OCI-LY7 (cell line): ENCODE measurements at regions not wholly inside any gene's neighbourhood (a gene's known extent, or its start where the extent isn't known, plus 50 kb on each side); places are given as distances from the start of the nearest gene placed in this dataset.

Experiments
- BruUV-seq: library from RNA; stranded (reverse); fragments of 400-500 nt; replicated peaks from 2 replicates; lab custom pipeline; 2021; lab: Mats Ljungman, UMichigan
- CTCF ChIA-PET: fragments of 300-600 bp; sonication (Branson Sonifier 250); formaldehyde crosslinking; loops from one replicate; lab custom pipeline; 2022; ENCODE audit warnings: antibody characterized with exemption; ENCODE audit not compliant: unreplicated experiment; lab: Charles Lee
- POLR2A ChIA-PET: fragments of 300-600 bp; sonication (Branson Sonifier 250); formaldehyde crosslinking; loops from one replicate; lab custom pipeline; 2022; ENCODE audit warnings: antibody characterized with exemption; lab: Charles Lee
- DNase-seq: peaks from one replicate; pipeline ENCODE4 v3.0.0-alpha.2; 2015; ENCODE audit warnings: low spot score
- H2AFZ ChIP-seq: fragments of 200-600 bp; sonication (generic), shearing (Covaris generic); 2 replicates; pipeline ENCODE4 v1.6.1; 2014; ENCODE audit warnings: mild to moderate bottlenecking, antibody characterized with exemption, low read length, moderate library complexity
- H3K27ac ChIP-seq: fragments of 200-600 bp; sonication (generic); 2 replicates; pipeline ENCODE4 v1.5.1; 2014; ENCODE audit warnings: mixed run types, low read depth, mild to moderate bottlenecking, moderate library complexity, low read length, inconsistent platforms; ENCODE audit not compliant: poor library complexity, severe bottlenecking
- H3K36me3 ChIP-seq: fragments of 200-600 bp; sonication (generic); 2 replicates; pipeline ENCODE4 v1.6.1; 2014; ENCODE audit warnings: mild to moderate bottlenecking, antibody characterized with exemption, low read length, moderate library complexity, mixed read lengths; ENCODE audit not compliant: insufficient read depth
- H3K4me1 ChIP-seq: fragments of 200-600 bp; sonication (generic); 2 replicates; pipeline ENCODE4 v1.5.1; 2014; ENCODE audit warnings: mild to moderate bottlenecking, low read length; ENCODE audit not compliant: insufficient read depth, poor library complexity, severe bottlenecking
- H3K4me2 ChIP-seq: fragments of 200-600 bp; sonication (generic); 2 replicates; pipeline ENCODE4 v1.6.1; 2014; ENCODE audit warnings: mild to moderate bottlenecking, low read length
- H3K4me3 ChIP-seq: fragments of 200-600 bp; sonication (generic); 2 replicates; pipeline ENCODE4 v1.5.1; 2014; ENCODE audit warnings: mild to moderate bottlenecking, low read depth, low read length; ENCODE audit not compliant: poor library complexity, severe bottlenecking
- H3K79me2 ChIP-seq: fragments of 200-600 bp; sonication (generic); 2 replicates; pipeline ENCODE4 v1.6.1; 2016; ENCODE audit warnings: low read depth, mild to moderate bottlenecking, low read length, moderate library complexity, mixed read lengths; ENCODE audit not compliant: insufficient read depth
- H3K9me2 ChIP-seq: fragments of 200-600 bp; sonication (generic); 2 replicates; pipeline ENCODE4 v1.6.1; 2016; ENCODE audit warnings: mild to moderate bottlenecking, low read length, mixed read lengths; ENCODE audit not compliant: insufficient read depth
- H3K9me3 ChIP-seq: fragments of 200-600 bp; sonication (generic); 2 replicates; pipeline ENCODE4 v1.6.1; 2014; ENCODE audit warnings: mild to moderate bottlenecking, mixed run types, low read length, mixed read lengths
- H4K20me1 ChIP-seq: fragments of 200-600 bp; sonication (generic); 2 replicates; pipeline ENCODE4 v1.6.1; 2014; ENCODE audit warnings: mild to moderate bottlenecking, antibody characterized with exemption, low read length, moderate library complexity, mixed read lengths; ENCODE audit not compliant: insufficient read depth
- EZH2phosphoT487 ChIP-seq: fragments of 200-600 bp; sonication (generic); IDR thresholded peaks from 2 replicates; pipeline ENCODE4 v1.6.1; 2018; ENCODE audit warnings: low read depth, borderline replicate concordance, mild to moderate bottlenecking, mixed run types, antibody characterized with exemption, low read length, moderate library complexity, mixed read lengths
- intact Hi-C: fragments of 100-400 bp; cut with micrococcal nuclease; formaldehyde crosslinking; loops from one replicate; pipeline ENCODE4 v1.10.0; 2022; ENCODE audit not compliant: unreplicated experiment
- TF ChIP-seq, protein P1 (sequence below): fragments of 200-600 bp; sonication (generic); conservative IDR thresholded peaks from 2 replicates; pipeline ENCODE4 v1.5.1; 2014; ENCODE audit warnings: mild to moderate bottlenecking, antibody characterized with exemption, low read length, moderate library complexity, mixed read lengths

DNA sequence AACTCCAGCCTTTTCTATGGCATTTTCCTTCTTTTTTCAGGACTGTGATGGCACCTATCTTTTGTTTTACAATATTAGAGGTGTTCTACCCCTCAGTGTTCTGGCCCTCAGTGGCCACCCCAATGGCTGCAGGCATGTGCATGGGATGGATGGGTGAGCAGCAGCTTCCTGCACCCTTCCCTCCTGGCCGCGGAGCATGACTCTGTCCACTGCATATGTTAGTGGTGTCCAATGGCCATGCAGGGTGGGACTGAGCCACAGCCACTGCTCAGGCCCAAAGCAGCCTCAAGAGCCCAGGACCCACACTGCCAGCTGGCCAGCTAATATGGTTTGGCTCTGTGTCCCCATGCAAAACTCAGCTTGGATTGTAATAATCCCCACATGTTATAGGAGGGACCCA lies 1032.3 kb upstream of the FBXO33 start:
- H3K4me1 ChIP-seq = no peaks in the 10 kb centered on the region
- H3K4me2 ChIP-seq = no peak overlapping the region
- H3K9me2 ChIP-seq = no peaks in the 10 kb centered on the region
- no peak for DNase-seq
- no peaks in the 10 kb centered on the region for H3K79me2 ChIP-seq
- ChIA-PET CTCF (no interaction called here), POLR2A (no interaction called here)
- no peaks in the 10 kb centered on the region for H3K36me3 ChIP-seq
- no peaks in the 10 kb centered on the region for H4K20me1 ChIP-seq
- TF ChIP-seq, protein P1, sequence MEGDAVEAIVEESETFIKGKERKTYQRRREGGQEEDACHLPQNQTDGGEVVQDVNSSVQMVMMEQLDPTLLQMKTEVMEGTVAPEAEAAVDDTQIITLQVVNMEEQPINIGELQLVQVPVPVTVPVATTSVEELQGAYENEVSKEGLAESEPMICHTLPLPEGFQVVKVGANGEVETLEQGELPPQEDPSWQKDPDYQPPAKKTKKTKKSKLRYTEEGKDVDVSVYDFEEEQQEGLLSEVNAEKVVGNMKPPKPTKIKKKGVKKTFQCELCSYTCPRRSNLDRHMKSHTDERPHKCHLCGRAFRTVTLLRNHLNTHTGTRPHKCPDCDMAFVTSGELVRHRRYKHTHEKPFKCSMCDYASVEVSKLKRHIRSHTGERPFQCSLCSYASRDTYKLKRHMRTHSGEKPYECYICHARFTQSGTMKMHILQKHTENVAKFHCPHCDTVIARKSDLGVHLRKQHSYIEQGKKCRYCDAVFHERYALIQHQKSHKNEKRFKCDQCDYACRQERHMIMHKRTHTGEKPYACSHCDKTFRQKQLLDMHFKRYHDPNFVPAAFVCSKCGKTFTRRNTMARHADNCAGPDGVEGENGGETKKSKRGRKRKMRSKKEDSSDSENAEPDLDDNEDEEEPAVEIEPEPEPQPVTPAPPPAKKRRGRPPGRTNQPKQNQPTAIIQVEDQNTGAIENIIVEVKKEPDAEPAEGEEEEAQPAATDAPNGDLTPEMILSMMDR = no peak
- no peak for TF ChIP-seq EZH2phosphoT487
- no TSS peak for BruUV-seq
- H3K27ac ChIP-seq = no peak overlapping the region
- H3K9me3 ChIP-seq = peaks cover 11% of the 10 kb centered on the region; the same call in 1 of the 2 replicates
- no peak overlapping the region for H2AFZ ChIP-seq
- intact Hi-C loops = no loop called here
- H3K4me3 ChIP-seq = no peak overlapping the region

DNA sequence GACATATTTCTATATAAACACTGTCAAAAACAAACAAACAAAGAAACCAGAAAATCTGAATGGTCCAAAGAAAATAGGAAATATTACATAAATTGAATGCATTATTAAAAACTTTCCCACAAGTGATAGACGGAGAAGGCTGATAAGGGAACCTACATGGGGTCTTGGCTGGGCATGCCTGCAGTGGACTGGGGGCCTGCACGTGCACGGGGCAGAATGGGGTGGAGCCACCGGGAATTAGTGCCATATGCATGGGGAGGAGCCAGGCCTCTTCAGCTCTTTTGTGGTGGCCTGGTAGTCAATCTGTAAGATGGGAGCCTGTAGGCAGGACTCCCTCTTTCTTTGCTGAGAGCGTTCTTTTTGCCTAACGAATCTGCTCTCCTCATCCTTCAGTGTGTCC lies 1031.7 kb upstream of the FBXO33 start:
- no peaks in the 10 kb centered on the region for H3K9me2 ChIP-seq
- no peaks in the 10 kb centered on the region for H3K36me3 ChIP-seq
- ChIA-PET CTCF (no interaction called here), POLR2A (no interaction called here)
- no peak overlapping the region for H3K4me3 ChIP-seq
- H4K20me1 ChIP-seq = no peaks in the 10 kb centered on the region
- intact Hi-C loops = no loop called here
- DNase-seq = no peak
- H3K9me3 ChIP-seq = peaks cover 4% of the 10 kb centered on the region; the same call in 1 of the 2 replicates
- no TSS peak for BruUV-seq
- H3K79me2 ChIP-seq = no peaks in the 10 kb centered on the region
- H3K27ac ChIP-seq = no peak overlapping the region
- TF ChIP-seq, protein P1 = no peak
- no peak for TF ChIP-seq EZH2phosphoT487
- H3K4me2 ChIP-seq = no peak overlapping the region
- no peak overlapping the region for H2AFZ ChIP-seq
- no peaks in the 10 kb centered on the region for H3K4me1 ChIP-seq

DNA sequence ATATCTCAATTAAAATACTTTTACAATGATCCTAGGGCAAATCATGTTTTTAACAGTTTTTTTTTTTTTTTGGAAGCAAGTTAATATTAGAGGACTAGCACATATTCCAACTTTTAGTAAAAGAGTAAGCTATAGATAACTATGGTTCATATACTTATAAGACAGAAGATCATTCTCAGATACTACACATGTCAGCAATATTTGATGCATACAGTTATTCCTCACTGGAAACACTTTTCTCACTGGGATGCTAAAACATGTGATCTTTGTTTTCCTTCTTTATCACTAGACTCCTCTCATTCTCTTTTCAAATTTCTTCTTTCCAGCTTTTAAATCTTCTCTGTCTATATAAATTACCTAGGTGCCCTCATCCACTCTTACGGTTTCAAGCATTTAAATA lies 1020.4 kb upstream of the FBXO33 start:
- ChIA-PET POLR2A (interaction anchor here (0.6 to 1.0 kb wide), 6 partner anchors 10 to 968 kb away, joined by 3 to 4 read pairs (median 3); no protein-coding TSS in a partner anchor), CTCF (no interaction called here)
- DNase-seq = no peak
- no peak overlapping the region for H2AFZ ChIP-seq
- no peaks in the 10 kb centered on the region for H3K9me2 ChIP-seq
- H4K20me1 ChIP-seq = no peaks in the 10 kb centered on the region
- H3K4me1 ChIP-seq = no peaks in the 10 kb centered on the region
- intact Hi-C loops = no loop called here
- no peak overlapping the region for H3K4me3 ChIP-seq
- BruUV-seq = no TSS peak
- H3K79me2 ChIP-seq = no peaks in the 10 kb centered on the region
- H3K27ac ChIP-seq = no peak overlapping the region
- no peaks in the 10 kb centered on the region for H3K36me3 ChIP-seq
- no peak overlapping the region for H3K4me2 ChIP-seq
- TF ChIP-seq EZH2phosphoT487 = no peak
- TF ChIP-seq, protein P1 = no peak
- H3K9me3 ChIP-seq = no peaks in the 10 kb centered on the region
